HG03039 (cell line): ENCODE measurements at regions not wholly inside any gene's neighbourhood (a gene's known extent, or its start where the extent isn't known, plus 50 kb on each side); places are given as distances from the start of the nearest gene placed in this dataset.
"Not testable (repeated sequence)": the region's sequence is repeated elsewhere in the genome, so short reads cannot be mapped to it uniquely, and the experiment has no call there.

Experiments
- ATAC-seq: cut with Tn5 transposase; IDR thresholded peaks from one replicate; pipeline ENCODE4 v1.9.1; 2021; ENCODE audit warnings: mild to moderate bottlenecking, moderate library complexity; ENCODE audit not compliant: unreplicated experiment

GRCh38 chr14:106753751-106754150, 1227.4 kb downstream of the TMEM121 start:
- not testable (repeated sequence) for ATAC-seq

GRCh38 chr14:106757444-106757843, 1231.1 kb downstream of the TMEM121 start:
- ATAC-seq: not testable (repeated sequence)

GRCh38 chr14:106761886-106762816, 1235.8 kb downstream of the TMEM121 start:
- ATAC-seq: not testable (repeated sequence)

- not testable (repeated sequence) for ATAC-seq
These were observed 1238.6 kb downstream of the TMEM121 start for GRCh38 chr14:106764968-106765369.

GRCh38 chr14:106766145-106766544, 1239.8 kb downstream of the TMEM121 start:
- no peak for ATAC-seq

- not testable (repeated sequence) for ATAC-seq
These were observed 1240.3 kb downstream of the TMEM121 start for GRCh38 chr14:106766551-106767277.

GRCh38 chr14:106768230-106768629, 1241.8 kb downstream of the TMEM121 start:
- ATAC-seq: not testable (repeated sequence)

GRCh38 chr14:106768972-106769700, 1242.8 kb downstream of the TMEM121 start:
- not testable (repeated sequence) for ATAC-seq

GRCh38 chr14:106770158-106770672, 1243.8 kb downstream of the TMEM121 start:
- ATAC-seq: not testable (repeated sequence)

GRCh38 chr14:106774889-106775480, 1248.6 kb downstream of the TMEM121 start:
- ATAC-seq: not testable (repeated sequence)

- ATAC-seq: no peak
These were observed 1250.1 kb downstream of the TMEM121 start for GRCh38 chr14:106776395-106776983.

GRCh38 chr14:106778986-106779385, 1252.6 kb downstream of the TMEM121 start:
- no peak for ATAC-seq

- ATAC-seq: no peak
These were observed 1260.3 kb downstream of the TMEM121 start for GRCh38 chr14:106786697-106787096.

- no peak for ATAC-seq
These were observed 1261.2 kb downstream of the TMEM121 start for GRCh38 chr14:106787626-106788025.

- no peak for ATAC-seq
These were observed 1262.2 kb downstream of the TMEM121 start for GRCh38 chr14:106788534-106788933.

GRCh38 chr14:106789318-106789717, 1262.9 kb downstream of the TMEM121 start:
- ATAC-seq: no peak

- no peak for ATAC-seq
These were observed 1264.0 kb downstream of the TMEM121 start for GRCh38 chr14:106790189-106791036.

- no peak for ATAC-seq
These were observed 1266.2 kb downstream of the TMEM121 start for GRCh38 chr14:106792543-106792942.

- not testable (repeated sequence) for ATAC-seq
These were observed 1271.8 kb downstream of the TMEM121 start for GRCh38 chr14:106798166-106798565.
